Activated T-helper 2 cell treated with anti-CD3 and anti-CD28 coated beads, Interferon-gamma antibody, Interleukin-2, Interleukin-4, amounts not matched to agents 10 μg/mL and 5 μg/mL and 100 μg/mL, durations not matched to agents 14 hours and 24 hours and 36 hours (primary cell): ENCODE measurements at regions not wholly inside any gene's neighbourhood (a gene's known extent, or its start where the extent isn't known, plus 50 kb on each side); places are given as distances from the start of the nearest gene placed in this dataset.
"Not testable (repeated sequence)": the region's sequence is repeated elsewhere in the genome, so short reads cannot be mapped to it uniquely, and the experiment has no call there.

ENCODE experiments used
- DNase-seq: peaks from one replicate; pipeline ENCODE4 v3.0.0; 2021; ENCODE audit warnings: low spot score
- H3K27ac Mint-ChIP-seq: one replicate; pipeline ENCODE4 v1.8.0; 2021; ENCODE audit warnings: mixed read lengths
- H3K27me3 Mint-ChIP-seq: one replicate; pipeline ENCODE4 v1.8.0; 2021; ENCODE audit warnings: low read depth, mixed read lengths
- H3K36me3 Mint-ChIP-seq: one replicate; pipeline ENCODE4 v1.8.0; 2021; ENCODE audit warnings: low read depth, mixed read lengths
- H3K4me1 Mint-ChIP-seq: one replicate; pipeline ENCODE4 v1.8.0; 2021; ENCODE audit warnings: low read depth, mixed read lengths
- H3K4me3 Mint-ChIP-seq: one replicate; pipeline ENCODE4 v1.8.0; 2021; ENCODE audit warnings: low read depth, mild to moderate bottlenecking, moderate library complexity, mixed read lengths
- H3K9me3 Mint-ChIP-seq: one replicate; pipeline ENCODE4 v1.8.0; 2021; ENCODE audit warnings: mixed read lengths
- intact Hi-C: fragments of 100-400 bp; cut with micrococcal nuclease; formaldehyde crosslinking; loops from one replicate; pipeline ENCODE4 v1.15.1; 2023

DNA sequence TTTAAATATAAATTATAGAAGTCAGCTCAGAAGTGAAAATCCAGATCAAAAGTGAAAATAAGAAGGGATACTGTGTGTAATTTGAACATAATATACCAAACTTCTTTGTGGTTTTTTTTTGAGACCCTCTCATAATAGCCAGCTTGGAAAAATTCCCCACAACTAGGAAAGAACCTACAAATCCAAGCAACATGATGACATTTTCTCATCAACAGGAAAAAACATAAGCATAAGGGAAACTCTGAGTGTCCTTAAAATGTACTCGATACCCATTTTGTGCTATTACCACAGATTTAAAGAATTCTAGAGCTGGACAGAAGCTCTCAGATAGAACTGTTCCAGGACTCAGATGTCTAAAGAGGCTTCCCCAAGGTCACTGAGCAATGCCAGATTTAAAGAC is 214.8 kb upstream of the KLF14 start:
- no peak for DNase-seq
- Mint-ChIP-seq H3K36me3 (peaks cover 56% of the 10 kb centered on the region), H3K4me1 (peaks cover 51% of the 10 kb centered on the region), H3K27me3 (no peaks in the 10 kb centered on the region), H3K4me3 (no peak overlapping the region), H3K9me3 (no peaks in the 10 kb centered on the region), H3K27ac (peak overlapping the region; percentile 12)
- intact Hi-C loops: loop anchor here (1.0 kb wide), 3 partner anchors 7 to 11 kb away; no protein-coding TSS in a partner anchor

DNA sequence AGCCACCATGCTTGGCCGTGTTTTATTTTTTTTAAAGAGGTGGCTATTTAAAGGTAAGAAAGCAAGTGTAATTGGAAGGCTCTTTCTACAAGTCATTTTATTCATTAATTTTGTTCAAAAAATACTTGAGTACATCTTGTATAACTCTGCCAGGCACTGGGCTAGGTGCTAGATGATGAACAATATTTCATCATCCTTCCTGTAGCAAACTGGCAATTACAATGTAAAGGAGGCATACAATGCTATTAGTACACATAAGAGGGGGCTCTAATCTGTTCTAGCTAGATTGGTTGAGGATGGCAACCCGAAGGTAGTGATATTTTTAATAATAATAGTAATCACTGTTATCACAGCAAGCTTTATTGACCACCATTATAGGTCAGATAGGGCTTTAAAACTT is 215.5 kb upstream of the KLF14 start:
- Mint-ChIP-seq H3K4me3 (peak overlapping the region; percentile 32), H3K36me3 (peaks cover 58% of the 10 kb centered on the region), H3K9me3 (no peaks in the 10 kb centered on the region), H3K27ac (no peak overlapping the region), H3K4me1 (peaks cover 54% of the 10 kb centered on the region), H3K27me3 (no peaks in the 10 kb centered on the region)
- DNase-seq: no peak
- intact Hi-C loops: no loop called here

DNA sequence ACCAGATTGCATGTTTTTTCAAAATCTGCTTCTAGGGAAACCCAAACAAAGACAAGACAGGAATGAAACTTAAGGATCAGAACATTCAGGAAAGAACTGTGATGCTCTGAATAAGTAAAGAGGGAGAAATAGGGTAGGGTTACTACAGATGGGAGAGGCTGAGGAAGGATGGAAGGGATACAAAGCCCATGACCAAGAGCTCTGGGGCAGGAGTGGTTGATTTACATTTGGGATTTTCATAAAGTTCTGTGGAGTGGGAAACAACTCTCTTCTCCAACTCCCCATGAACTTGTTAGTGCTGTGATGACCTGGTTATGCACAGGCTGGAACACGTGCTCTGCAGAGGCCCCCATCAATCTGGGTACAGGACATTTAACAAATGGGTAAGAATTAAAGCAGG is 216.0 kb upstream of the KLF14 start:
- DNase-seq: no peak
- no peak overlapping the region for H3K27ac Mint-ChIP-seq
- peaks cover 58% of the 10 kb centered on the region for H3K36me3 Mint-ChIP-seq
- intact Hi-C loops: no loop called here
- peaks cover 54% of the 10 kb centered on the region for H3K4me1 Mint-ChIP-seq
- H3K4me3 Mint-ChIP-seq: no peak overlapping the region
- no peaks in the 10 kb centered on the region for H3K9me3 Mint-ChIP-seq
- H3K27me3 Mint-ChIP-seq: no peaks in the 10 kb centered on the region

DNA sequence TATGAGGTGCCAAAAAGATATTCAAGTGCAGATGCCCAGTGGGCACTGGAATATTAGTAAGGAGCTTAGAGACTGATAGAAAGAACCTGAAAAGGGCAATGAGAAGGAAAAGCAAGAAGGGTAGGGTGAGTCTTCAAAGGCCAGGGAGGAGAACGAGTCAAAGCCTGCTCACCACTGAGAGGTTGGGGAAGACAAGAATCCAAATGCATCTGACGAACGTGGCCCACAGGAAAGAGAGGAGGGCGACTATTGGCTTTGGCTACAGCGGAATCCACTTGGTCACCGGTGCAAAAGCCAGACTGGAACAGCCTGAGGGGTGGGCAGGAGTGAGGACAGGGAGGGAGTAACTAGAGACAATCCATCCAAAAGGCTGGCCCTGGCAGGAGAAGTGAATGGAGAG is 216.7 kb upstream of the KLF14 start:
- peaks cover 54% of the 10 kb centered on the region for H3K4me1 Mint-ChIP-seq
- no peak overlapping the region for H3K27ac Mint-ChIP-seq
- no peak for DNase-seq
- no peak overlapping the region for H3K4me3 Mint-ChIP-seq
- intact Hi-C loops: no loop called here
- no peaks in the 10 kb centered on the region for H3K27me3 Mint-ChIP-seq
- peaks cover 58% of the 10 kb centered on the region for H3K36me3 Mint-ChIP-seq
- H3K9me3 Mint-ChIP-seq: no peaks in the 10 kb centered on the region

DNA sequence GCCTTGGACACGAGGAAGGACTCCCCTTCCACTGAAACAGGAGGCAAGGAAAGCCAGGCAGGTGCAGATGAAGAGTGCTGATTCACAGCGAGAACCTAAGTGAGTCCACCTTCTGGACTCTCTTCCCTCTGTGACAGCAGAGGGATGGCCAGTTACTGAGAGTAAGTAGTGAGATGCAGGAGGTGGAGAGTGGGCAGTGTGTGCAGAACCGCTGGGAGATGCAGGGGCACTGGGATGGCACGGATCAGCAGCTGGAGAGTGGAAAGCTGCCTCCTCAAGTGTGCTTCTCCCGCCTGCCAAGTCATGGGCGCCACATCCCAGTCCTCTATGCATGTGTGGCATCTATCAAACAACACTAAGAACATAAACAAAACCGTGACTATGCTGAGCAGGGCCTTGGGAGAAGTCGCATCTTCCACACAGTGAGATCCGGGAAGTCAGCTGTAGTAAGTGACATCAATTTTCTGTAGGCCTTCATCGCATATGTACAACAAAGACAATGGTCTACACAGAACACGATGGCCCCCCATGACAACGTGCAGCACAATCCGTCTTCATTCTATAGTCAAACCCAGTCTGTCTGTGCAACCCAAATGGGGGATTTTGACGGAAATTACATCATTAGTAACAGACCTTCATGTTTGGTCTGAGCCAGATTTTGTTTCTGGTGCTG is 217.4 kb upstream of the KLF14 start:
- H3K4me3 Mint-ChIP-seq: peak overlapping the region; percentile 39
- no peaks in the 10 kb centered on the region for H3K9me3 Mint-ChIP-seq
- H3K36me3 Mint-ChIP-seq: peaks cover 58% of the 10 kb centered on the region
- DNase-seq: no peak
- no peaks in the 10 kb centered on the region for H3K27me3 Mint-ChIP-seq
- no peak overlapping the region for H3K27ac Mint-ChIP-seq
- H3K4me1 Mint-ChIP-seq: peaks cover 53% of the 10 kb centered on the region
- intact Hi-C loops: no loop called here

DNA sequence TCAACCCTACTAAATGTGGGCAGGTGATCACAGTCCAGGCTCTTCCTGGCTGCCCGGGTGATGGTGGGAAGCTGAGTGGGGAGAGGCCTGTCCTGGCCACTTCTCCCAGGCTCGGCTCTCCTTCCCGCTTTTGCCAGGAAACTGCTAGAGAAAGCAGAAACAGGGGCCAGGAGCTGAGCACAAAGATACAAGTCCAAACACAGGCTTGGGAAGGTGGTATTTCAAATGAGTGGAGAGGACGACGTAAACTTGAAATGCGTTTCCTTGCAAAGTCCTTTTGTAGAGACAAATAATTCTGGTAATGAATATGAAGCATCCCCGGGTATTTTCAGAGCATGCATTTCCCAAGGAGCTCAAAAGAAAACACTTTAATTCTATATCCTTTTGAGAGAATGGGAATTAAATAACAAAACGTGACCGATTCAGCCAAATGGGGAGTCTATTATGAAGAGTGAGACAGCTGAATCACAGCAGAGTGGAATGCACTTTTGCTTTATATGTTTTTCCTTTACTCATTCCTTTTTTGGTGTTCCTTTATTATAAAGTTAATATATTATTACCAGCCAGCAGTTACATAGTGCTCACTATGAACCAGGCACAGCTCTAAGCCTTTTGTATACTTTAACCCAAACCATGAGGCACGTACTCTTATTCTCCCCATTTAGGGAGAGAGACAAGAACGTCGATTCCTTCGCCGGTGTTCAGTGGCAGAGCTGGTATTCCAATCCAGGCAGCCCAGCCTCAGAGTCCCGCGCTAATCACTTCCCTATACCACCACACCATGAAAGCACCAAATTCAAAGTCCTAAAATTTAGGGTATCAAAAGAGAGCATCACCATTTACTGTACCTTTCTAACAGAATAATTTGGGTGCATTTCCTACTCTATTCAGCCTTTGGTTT is 218.2 kb upstream of the KLF14 start:
- no peak for DNase-seq
- peaks cover 52% of the 10 kb centered on the region for H3K4me1 Mint-ChIP-seq
- H3K27me3 Mint-ChIP-seq: no peaks in the 10 kb centered on the region
- no peaks in the 10 kb centered on the region for H3K9me3 Mint-ChIP-seq
- peak overlapping the region; percentile 39 for H3K4me3 Mint-ChIP-seq
- H3K27ac Mint-ChIP-seq: peak overlapping the region; percentile 57
- peaks cover 58% of the 10 kb centered on the region for H3K36me3 Mint-ChIP-seq
- intact Hi-C loops: no loop called here

DNA sequence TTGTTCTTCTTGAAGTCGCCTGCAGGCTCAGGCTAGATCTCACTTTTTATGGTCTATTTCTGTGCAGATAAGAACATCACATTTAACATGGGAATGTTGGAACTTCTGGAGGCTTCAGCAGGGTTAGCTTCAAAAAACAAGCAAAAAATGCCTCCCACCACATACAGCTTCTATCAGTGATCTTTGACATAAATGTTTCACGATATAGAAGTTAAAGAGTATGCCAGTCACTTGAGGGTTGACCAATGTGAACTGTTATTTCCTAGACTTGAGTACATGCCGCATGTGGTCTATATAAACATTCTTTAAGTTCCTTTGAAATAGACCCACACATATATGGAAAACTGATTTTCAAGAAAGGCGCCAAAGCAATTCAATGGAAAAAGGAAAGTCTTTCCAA is 219.2 kb upstream of the KLF14 start:
- Mint-ChIP-seq H3K4me1 (peaks cover 46% of the 10 kb centered on the region), H3K4me3 (peak overlapping the region; percentile 41), H3K9me3 (no peaks in the 10 kb centered on the region), H3K36me3 (peaks cover 60% of the 10 kb centered on the region), H3K27ac (peak overlapping the region; percentile 40), H3K27me3 (no peaks in the 10 kb centered on the region)
- intact Hi-C loops: no loop called here
- no peak for DNase-seq

DNA sequence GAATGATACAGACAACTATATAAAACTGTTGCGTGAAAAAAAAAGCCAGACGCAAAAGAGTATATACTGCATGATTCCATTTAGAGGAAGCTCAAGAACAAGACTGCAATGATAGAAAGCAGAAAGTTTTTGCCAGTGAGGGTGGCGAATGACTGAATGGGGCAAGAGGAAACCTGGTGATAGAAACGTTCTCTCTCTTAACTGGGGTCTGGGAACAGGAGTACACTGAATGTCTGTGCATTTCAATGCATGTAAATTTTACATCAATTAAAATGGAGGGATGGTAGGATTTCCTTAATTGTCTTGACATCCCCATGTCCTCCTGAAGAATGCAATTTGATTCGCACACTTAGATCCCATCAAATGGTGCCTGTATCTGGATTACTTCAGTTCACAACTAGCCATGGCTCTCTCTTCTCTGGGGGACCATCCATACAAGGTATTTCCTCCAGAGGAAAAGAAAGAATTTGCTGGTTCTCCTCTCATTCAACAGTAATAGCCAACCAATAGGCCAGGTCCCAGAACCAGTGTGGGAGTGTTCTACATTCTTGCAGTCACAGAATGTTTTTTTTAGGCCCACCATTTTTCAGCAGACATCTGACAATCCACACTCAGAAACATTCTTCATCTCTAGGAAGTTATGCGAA is 221.0 kb upstream of the KLF14 start:
- Mint-ChIP-seq H3K27ac (peak overlapping the region; percentile 75), H3K36me3 (peaks cover 77% of the 10 kb centered on the region), H3K27me3 (no peaks in the 10 kb centered on the region), H3K4me1 (peaks cover 45% of the 10 kb centered on the region), H3K9me3 (no peaks in the 10 kb centered on the region), H3K4me3 (peak overlapping the region; percentile 95)
- intact Hi-C loops: no loop called here
- no peak for DNase-seq

DNA sequence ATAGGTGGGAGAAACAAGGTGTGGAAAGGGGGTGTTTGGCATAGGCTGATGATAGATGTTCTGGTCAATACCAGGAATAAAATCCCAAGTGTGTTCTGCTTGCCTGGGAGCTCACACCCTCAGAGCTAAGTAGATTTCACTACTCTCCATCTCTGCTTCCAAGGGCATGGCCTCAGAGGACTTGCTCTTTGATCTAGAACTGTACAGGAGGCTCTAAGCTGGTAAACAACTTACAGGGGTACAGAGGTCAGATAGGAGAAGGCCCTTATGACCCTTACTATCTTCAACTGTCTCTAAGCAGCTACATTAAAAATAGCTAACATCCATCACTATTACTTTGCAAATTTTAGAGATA is 221.5 kb upstream of the KLF14 start:
- no peaks in the 10 kb centered on the region for H3K27me3 Mint-ChIP-seq
- H3K9me3 Mint-ChIP-seq: no peaks in the 10 kb centered on the region
- peak overlapping the region; percentile 95 for H3K4me3 Mint-ChIP-seq
- H3K36me3 Mint-ChIP-seq: peaks cover 82% of the 10 kb centered on the region
- peaks cover 45% of the 10 kb centered on the region for H3K4me1 Mint-ChIP-seq
- no peak for DNase-seq
- peak overlapping the region; percentile 88 for H3K27ac Mint-ChIP-seq
- intact Hi-C loops: no loop called here

DNA sequence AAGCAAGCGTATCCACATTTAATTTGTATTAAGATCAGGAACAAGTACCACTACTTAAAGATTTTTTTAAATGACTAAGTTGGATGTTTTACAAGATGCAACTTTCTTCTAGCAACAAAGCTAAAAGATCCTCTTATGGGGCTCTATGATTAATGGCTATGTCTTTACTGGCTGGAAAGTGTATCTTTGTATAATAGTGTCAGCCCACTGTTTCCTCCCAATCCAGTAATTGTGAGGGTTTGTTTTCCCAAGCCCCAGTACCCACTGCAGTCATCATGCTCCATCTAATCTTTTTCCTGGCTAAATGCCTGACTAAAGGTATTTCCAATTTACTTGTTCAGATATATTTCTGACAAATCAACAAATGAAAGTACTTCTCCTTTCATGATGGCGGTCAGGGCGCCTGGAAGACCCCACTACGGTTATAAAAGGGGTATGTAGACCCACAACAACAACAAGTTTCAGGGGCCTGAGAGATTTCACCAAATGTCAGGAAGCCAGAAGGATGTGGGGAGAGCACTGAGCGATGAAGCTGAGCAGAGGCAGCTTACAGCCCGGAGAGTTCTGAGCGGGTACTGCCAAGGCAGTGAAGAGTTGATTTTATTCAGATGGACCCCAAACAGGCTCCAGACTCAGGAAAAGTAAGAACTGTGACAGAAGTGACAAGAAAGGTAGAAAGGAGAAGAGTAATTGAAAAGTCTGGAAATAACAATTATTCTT is 222.6 kb upstream of the KLF14 start:
- Mint-ChIP-seq H3K36me3 (peaks cover 88% of the 10 kb centered on the region), H3K9me3 (no peaks in the 10 kb centered on the region), H3K27me3 (no peaks in the 10 kb centered on the region), H3K4me1 (peaks cover 48% of the 10 kb centered on the region), H3K27ac (peak overlapping the region; percentile 88), H3K4me3 (peak overlapping the region; percentile 95)
- no peak for DNase-seq
- intact Hi-C loops: loop anchor here (1.0 kb wide), 1 partner anchor 8 kb away; no protein-coding TSS in a partner anchor

DNA sequence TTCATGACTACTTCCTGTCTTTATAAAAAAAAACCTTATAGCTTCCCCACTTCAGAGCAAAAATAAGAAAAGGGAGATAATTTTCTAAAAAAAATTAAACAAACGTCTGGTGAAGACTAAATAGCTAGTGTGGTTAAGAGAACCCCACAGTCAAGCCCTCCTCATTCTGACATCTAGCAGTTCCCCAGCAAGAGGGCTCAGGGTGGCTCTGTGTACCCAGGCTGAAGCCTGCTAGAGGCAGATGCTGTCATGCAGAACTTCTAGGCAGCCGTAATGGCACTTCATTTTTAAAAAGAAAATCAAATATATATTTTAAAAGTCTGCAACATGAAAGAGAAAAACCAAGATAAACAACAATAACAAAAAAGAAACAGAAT is 223.1 kb upstream of the KLF14 start:
- Mint-ChIP-seq H3K9me3 (no peaks in the 10 kb centered on the region), H3K27me3 (no peaks in the 10 kb centered on the region), H3K27ac (peak overlapping the region; percentile 88), H3K4me3 (peak overlapping the region; percentile 95), H3K4me1 (peaks cover 54% of the 10 kb centered on the region), H3K36me3 (peaks cover 92% of the 10 kb centered on the region)
- intact Hi-C loops: no loop called here
- no peak for DNase-seq

DNA sequence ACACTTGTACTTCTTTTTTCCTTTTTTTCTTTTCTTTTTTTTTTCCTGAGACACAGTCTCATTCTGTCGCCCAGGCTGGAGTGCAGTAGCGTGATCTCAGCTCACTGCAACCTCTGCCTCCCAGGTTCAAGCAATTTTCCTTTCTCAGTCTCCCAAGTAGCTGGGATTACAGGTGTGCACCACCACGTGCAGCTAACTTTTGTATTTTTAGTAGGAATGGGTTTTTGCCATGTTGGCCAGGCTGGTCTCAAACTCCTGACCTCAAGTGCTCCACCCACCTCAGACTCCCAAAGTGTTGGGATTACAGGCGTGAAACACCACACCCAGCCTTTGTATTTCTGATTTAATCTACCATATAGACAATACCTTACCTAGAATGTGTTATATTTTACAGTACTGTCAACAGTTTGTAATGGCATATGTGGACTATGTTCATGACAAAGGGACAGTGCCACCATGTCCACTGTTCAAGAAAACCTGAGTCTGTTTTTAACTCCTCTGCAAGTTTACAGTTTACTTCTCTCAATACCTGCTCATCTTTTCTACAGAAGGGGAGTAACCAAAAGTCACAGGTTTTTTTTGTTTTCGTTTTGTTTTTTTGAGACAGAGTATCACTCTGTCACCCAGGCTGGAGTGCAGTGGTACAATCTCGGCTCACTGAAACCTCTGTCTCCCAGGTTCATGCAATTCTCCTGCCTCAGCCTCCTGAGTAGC is 223.9 kb upstream of the KLF14 start:
- Mint-ChIP-seq H3K27ac (peak overlapping the region; percentile 88), H3K4me3 (peak overlapping the region; percentile 95), H3K4me1 (peaks cover 57% of the 10 kb centered on the region), H3K36me3 (peaks cover 94% of the 10 kb centered on the region)
- intact Hi-C loops, H3K27me3 Mint-ChIP-seq, H3K9me3 Mint-ChIP-seq, DNase-seq: not testable (repeated sequence)
